ENCODE measurements at regions not wholly inside any gene's neighbourhood (a gene's known extent, or its start where the extent isn't known, plus 50 kb on each side); places are given as distances from the start of the nearest gene placed in this dataset.

- no peak for TF ChIP-seq CTCF (IDR thresholded peaks at IDR 0.05)
- TF ChIP-seq POLR2A (IDR thresholded peaks at IDR 0.05) = no peak
- TF ChIP-seq EP300 (IDR thresholded peaks at IDR 0.05) = no peak
- no peak for TF ChIP-seq POLR2AphosphoS5 (IDR thresholded peaks at IDR 0.05)
Observed at GRCh38 chr6:14975471-14975817, 270.4 kb upstream of the JARID2 start.

Measured in sigmoid colon (tissue), 4 donors.